Rectal smooth muscle tissue (tissue), 1 donor: ENCODE measurements at regions not wholly inside any gene's neighbourhood (a gene's known extent, or its start where the extent isn't known, plus 50 kb on each side); places are given as distances from the start of the nearest gene placed in this dataset.
"Not testable (repeated sequence)": the region's sequence is repeated elsewhere in the genome, so short reads cannot be mapped to it uniquely, and the experiment has no call there.

Source experiments
- H3K27ac ChIP-seq: one replicate; pipeline ENCODE4 v1.7.0; 2013; ENCODE audit warnings: low read depth, low read length, inconsistent platforms
- H3K27me3 ChIP-seq: one replicate; pipeline ENCODE4 v1.7.0; 2013; ENCODE audit warnings: low read length; ENCODE audit not compliant: control insufficient read depth, insufficient read depth
- H3K36me3 ChIP-seq: one replicate; pipeline ENCODE4 v1.7.0; 2013; ENCODE audit warnings: low read length; ENCODE audit not compliant: control insufficient read depth, insufficient read depth
- H3K4me1 ChIP-seq: one replicate; pipeline ENCODE4 v1.7.0; 2013; ENCODE audit warnings: low read length; ENCODE audit not compliant: control insufficient read depth, insufficient read depth
- H3K4me3 ChIP-seq: one replicate; pipeline ENCODE4 v1.7.0; 2013; ENCODE audit warnings: low read length
- H3K9ac ChIP-seq: one replicate; pipeline ENCODE4 v1.7.0; 2013; ENCODE audit warnings: low read length

DNA sequence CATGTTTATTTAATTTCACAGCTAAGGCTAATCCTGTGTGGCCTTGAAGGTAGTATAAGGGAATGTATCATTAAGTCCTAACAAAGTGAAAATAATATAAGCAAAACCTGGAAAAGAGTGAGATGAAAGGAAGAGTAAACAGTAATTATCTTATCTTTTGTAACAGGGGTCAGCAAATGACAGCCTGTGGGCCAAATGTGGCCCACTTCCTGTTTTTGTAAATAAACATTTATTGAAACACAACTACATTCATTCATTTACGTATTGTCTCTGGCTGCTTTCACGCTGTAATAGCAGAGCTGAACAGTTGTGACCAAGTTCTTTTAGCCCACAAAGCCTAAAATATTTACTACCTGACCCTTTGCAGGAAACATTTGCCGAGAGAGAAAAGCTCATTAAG, 78.4 kb upstream of the HTR4 start:
- Histone ChIP-seq H3K4me3 (no peak overlapping the region), H3K4me1 (peaks cover 7% of the 10 kb centered on the region), H3K27ac (no peak overlapping the region), H3K9ac (no peak overlapping the region), H3K27me3 (no peaks in the 10 kb centered on the region), H3K36me3 (no peaks in the 10 kb centered on the region)

DNA sequence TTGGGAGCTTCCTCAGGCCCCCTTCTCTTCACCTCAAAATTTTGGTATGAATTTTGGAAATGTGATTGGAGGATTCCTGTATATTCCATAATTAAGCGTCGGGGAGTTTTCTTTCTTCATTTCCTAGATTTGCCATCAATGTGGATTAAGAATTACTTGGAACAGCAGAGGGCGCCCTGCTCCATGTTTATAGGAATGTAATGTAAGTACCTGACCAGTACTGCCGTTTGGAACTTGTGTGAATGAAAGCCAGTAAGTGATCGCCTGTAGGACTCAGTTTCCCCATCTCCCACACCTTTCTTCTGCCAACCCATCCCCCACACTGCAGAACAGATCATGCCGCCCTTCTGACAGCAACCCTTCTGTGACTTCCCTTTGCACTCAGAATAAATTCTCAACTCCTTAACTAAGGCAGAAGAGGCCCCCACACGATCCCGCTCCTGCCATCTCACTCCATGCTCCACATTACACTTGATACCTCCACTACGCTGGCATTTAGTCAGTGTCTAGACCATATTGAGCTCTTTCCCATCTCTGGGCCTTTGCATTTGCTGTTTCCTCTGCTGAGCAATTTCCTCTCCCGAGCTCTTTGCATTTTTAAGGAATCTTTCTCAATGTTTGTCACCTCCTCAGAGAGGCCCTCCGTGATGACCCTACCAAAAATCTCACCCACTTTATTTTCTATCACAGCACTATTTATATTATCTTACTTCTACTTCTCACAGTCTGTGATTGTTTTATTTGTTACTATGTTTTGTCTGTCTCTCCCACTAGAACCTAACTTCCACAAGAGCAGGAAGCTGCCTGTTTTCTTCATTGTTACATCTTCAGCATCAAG, 79.5 kb upstream of the HTR4 start:
- Histone ChIP-seq H3K4me1 (peaks cover 7% of the 10 kb centered on the region), H3K27me3 (no peaks in the 10 kb centered on the region), H3K36me3 (no peaks in the 10 kb centered on the region), H3K27ac (no peak overlapping the region), H3K9ac (no peak overlapping the region), H3K4me3 (no peak overlapping the region)

DNA sequence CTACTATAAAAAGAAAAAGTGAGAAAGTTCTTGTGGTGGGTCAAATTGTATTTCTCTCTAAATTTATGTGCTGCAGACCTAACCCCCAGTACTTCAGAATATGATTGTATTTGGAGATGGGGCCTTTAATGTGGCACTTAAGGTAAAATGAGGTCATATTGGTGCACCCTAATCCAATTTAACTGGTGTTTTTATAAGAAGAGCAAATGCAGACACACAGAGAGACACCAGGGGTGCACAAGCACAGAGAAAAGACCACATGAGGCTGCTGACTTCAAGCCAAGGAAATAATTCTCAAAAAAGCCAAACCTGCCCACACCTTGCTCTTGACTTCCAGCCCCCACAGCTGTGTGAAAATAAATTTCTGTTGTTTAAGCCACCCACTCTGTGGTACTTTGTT, 80.2 kb upstream of the HTR4 start:
- Histone ChIP-seq H3K4me3 (no peak overlapping the region), H3K36me3 (no peaks in the 10 kb centered on the region), H3K27ac (no peak overlapping the region), H3K9ac (no peak overlapping the region), H3K27me3 (no peaks in the 10 kb centered on the region), H3K4me1 (peaks cover 7% of the 10 kb centered on the region)

DNA sequence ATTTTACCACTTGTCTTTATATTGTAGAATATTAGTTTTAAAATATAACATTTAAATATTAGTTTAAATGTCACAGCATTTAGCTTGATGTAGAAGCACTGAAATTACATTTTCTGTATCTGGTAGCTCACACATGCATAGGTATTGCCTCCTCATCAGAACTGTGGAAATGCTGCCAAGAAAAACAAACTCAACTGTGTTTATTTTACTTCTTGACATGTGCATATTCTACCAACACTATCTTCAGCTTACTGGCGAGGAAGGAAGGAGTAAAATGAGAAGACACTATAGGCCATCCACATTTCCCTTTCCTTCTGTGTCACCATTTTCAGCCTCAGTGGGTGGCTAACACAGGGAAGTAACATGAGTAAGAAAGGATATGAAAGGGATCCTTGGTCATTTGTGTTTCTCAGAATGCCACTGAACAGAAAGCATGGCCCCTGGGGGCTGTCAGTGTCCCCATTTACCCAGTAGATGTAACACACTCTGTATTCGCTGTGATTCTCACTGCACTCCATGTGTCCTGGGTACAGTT, 81.0 kb upstream of the HTR4 start:
- Histone ChIP-seq H3K4me3 (no peak overlapping the region), H3K27me3 (no peaks in the 10 kb centered on the region), H3K36me3 (no peaks in the 10 kb centered on the region), H3K27ac (no peak overlapping the region), H3K4me1 (peaks cover 6% of the 10 kb centered on the region), H3K9ac (no peak overlapping the region)

DNA sequence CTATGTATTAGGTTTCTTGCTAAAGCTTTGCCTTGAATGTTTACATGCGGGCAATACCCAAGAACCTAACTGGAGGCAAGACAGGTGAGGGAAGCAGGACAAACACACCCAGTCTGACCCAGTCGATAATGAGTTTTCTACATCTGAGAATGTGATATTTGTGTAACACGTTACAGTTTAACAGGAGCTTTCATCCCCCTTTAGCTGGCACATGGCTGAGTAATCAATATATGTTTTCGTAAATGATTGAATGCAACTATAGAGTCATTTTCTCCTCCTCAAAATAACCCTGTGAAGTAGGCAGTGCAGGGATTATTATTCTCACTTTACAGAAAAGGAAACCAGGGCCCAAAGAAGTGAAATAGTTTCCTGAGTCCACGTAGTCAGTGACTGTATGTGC, 84.7 kb upstream of the HTR4 start:
- H3K4me1 ChIP-seq: peaks cover 7% of the 10 kb centered on the region
- no peaks in the 10 kb centered on the region for H3K27me3 ChIP-seq
- H3K9ac ChIP-seq: no peak overlapping the region
- H3K4me3 ChIP-seq: no peak overlapping the region
- H3K27ac ChIP-seq: no peak overlapping the region
- no peaks in the 10 kb centered on the region for H3K36me3 ChIP-seq

- H3K27ac ChIP-seq: no peak overlapping the region
- H3K9ac ChIP-seq: no peak overlapping the region
- no peak overlapping the region for H3K4me3 ChIP-seq
- H3K4me1 ChIP-seq: peaks cover 7% of the 10 kb centered on the region
- no peaks in the 10 kb centered on the region for H3K36me3 ChIP-seq
- H3K27me3 ChIP-seq: no peaks in the 10 kb centered on the region
Observed at GRCh38 chr5:148739524-148739923, 85.2 kb upstream of the HTR4 start.

GRCh38 chr5:148740079-148740858, 85.9 kb upstream of the HTR4 start:
- Histone ChIP-seq H3K9ac (no peak overlapping the region), H3K4me3 (no peak overlapping the region), H3K27me3 (no peaks in the 10 kb centered on the region), H3K36me3 (no peaks in the 10 kb centered on the region), H3K27ac (no peak overlapping the region), H3K4me1 (peaks cover 7% of the 10 kb centered on the region)

DNA sequence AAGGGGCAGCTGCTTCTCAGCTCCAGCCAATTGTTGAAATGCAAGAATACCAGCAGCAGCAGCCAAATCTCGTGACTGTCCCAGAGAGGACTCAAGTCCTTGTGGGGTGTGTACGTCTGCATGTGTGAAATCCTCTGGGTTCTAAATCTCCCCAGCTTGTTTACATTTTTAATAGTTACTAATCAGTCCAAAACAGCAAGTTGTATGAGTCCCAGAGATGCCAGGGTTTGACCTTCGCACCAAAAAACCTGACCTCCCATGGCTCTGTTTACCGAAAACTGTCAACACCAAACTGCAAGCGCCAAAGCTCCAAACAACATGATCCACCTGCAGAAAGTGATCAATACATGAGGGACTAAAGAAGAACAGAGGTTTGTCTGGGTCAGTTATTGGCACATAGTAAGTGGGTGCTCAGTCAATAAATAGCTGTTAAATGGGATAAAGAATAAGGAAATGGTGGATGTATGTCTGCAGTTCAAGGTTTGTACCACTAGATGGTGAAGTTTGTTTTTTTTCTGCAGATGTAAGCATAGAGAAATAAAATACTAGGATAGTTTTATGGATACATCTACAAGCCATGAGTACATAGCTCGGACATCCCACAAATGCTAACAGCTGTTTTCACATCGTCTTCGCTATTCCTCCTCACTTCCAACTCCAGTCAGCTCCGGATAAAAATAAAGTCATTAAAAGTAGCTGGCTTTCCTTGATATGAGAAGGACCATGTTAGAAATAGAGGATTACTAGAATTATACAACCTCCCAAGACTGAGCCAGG, 85.3 kb upstream of the ADRB2 start:
- Histone ChIP-seq H3K4me1 (peaks cover 7% of the 10 kb centered on the region), H3K4me3 (peak overlapping the region; percentile 8), H3K36me3 (no peaks in the 10 kb centered on the region), H3K9ac (no peak overlapping the region), H3K27me3 (no peaks in the 10 kb centered on the region), H3K27ac (no peak overlapping the region)

DNA sequence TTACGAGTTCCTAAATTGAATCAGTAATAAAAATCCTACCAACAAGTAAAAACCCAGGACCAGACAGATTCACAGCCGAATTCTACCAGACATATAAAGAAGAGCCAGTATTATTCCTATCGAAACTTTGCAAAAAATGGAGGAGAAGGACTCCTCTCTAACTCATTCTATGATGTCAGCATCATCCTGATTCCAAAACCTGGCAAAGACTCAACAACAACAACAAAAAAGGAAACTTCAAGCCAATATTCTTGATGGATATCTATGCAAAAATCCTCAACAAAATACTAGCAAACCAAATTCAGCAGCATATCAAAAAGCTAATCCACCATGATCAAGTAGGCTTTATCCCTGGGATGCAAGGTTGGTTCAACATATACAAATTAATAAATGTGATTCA, 84.6 kb upstream of the ADRB2 start:
- H3K4me3 ChIP-seq, H3K36me3 ChIP-seq, H3K4me1 ChIP-seq, H3K27ac ChIP-seq, H3K27me3 ChIP-seq, H3K9ac ChIP-seq: not testable (repeated sequence)

DNA sequence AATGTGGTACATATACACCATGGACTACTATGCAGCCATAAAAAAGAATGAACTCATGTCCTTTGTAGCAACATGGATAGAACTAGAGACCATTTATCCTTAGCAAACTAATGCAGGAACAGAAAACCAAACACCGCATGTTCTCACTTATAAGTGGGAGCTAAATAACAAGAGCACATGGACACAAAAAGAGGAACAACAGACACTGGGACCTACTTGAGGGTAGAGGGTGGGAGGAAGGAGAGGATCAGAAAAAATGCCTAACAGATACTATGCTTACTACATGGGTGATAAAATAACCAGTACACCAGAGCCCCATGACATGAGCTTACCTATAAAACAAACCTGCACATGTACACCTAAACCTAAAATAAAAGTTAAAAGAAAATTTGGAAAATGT, 82.0 kb upstream of the ADRB2 start:
- H3K4me3 ChIP-seq, H3K4me1 ChIP-seq, H3K27me3 ChIP-seq, H3K36me3 ChIP-seq, H3K9ac ChIP-seq, H3K27ac ChIP-seq: not testable (repeated sequence)

DNA sequence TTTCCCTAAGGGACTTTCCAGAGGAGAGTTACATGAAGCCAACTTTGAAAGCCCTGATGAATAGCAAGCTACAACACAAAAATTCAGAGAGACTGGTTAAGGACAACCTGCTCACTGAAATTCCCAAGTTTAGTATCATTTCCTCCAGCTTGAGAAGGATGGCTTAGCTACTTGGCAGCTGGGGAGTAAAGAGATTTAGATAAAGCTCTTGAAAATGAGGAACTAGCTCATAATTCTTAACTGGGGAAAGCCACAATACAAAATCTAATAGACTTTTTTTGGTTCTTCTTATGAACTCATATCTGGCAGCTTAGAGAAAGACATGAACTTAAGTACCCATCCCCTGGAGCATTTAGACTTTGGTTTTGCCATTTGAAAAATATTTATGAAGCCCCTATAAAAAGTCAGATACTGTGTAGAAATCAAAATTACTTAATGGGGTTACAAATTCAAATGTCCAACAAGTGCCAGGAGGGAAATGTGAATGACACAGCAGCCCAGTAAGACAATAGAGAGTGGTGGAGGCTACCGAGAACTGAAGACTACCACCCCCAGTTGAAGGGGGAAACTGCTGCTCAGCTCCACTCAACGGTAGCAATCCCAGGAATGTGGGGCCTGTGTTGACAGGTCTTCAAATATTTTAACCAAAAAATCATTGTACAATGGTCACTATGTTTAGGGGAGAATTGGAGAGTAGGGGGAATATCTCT, 79.4 kb upstream of the ADRB2 start:
- Histone ChIP-seq H3K4me3 (no peak overlapping the region), H3K36me3 (no peaks in the 10 kb centered on the region), H3K4me1 (no peaks in the 10 kb centered on the region), H3K27ac (no peak overlapping the region), H3K9ac (no peak overlapping the region), H3K27me3 (no peaks in the 10 kb centered on the region)

- Histone ChIP-seq H3K4me1 (no peaks in the 10 kb centered on the region), H3K9ac (no peak overlapping the region), H3K4me3 (no peak overlapping the region), H3K27ac (no peak overlapping the region), H3K36me3 (no peaks in the 10 kb centered on the region), H3K27me3 (no peaks in the 10 kb centered on the region)
Observed at GRCh38 chr5:148747536-148747906, 78.9 kb upstream of the ADRB2 start.
